ENCODE measurements at regions not wholly inside any gene's neighbourhood (a gene's known extent, or its start where the extent isn't known, plus 50 kb on each side); places are given as distances from the start of the nearest gene placed in this dataset.

GRCh38 chr6:166739117-166739975, 112.3 kb upstream of the RPS6KA2 start:
- ChIA-PET POLR2A (no interaction called here), CTCF (no interaction called here)
- Histone ChIP-seq H3K9me3 (no peaks in the 10 kb centered on the region), H3K27ac (no peak overlapping the region), H3K4me2 (no peak overlapping the region), H3K4me1 (no peaks in the 10 kb centered on the region), H3K4me3 (no peak overlapping the region)
- ATAC-seq (no peak), DNase-seq (ENCODE audit: low read depth in 1 of 2, low spot score in 1 of 2) (no peak), FAIRE-seq (no peak)
- WGBS (ENCODE audit: missing lambda C conversion rate): 88% methylated on average over 18 of the region's 18 CpGs
- TF ChIP-seq EP300 (IDR thresholded peaks at IDR 0.05): no peak
- TF ChIP-seq MAX (IDR thresholded peaks at IDR 0.05): no peak
- TF ChIP-seq NPAS2 (CRISPR knock-in tag; IDR thresholded peaks at IDR 0.05; ENCODE audit: borderline replicate concordance): no peak
- TF ChIP-seq JUN (IDR thresholded peaks at IDR 0.05): no peak
- no peak for TF ChIP-seq CHD2 (IDR thresholded peaks at IDR 0.05; ENCODE audit: low read length, partially characterized antibody)
- no peak for TF ChIP-seq MAZ (IDR thresholded peaks at IDR 0.05; ENCODE audit: borderline replicate concordance, low read depth, low read length)

GRCh38 chr6:166738386-166739116, 111.5 kb upstream of the RPS6KA2 start:
- TF ChIP-seq HOXB5 (CRISPR knock-in tag; IDR thresholded peaks at IDR 0.05) (no peak), BHLHE40 (IDR thresholded peaks at IDR 0.05; ENCODE audit: low read depth, low read length) (no peak), MYC (IDR thresholded peaks at IDR 0.05; ENCODE audit: borderline replicate concordance, low read length) (no peak), JUNB (IDR thresholded peaks at IDR 0.05) (no peak), HMGXB4 (CRISPR knock-in tag; IDR thresholded peaks at IDR 0.05; ENCODE audit: borderline replicate concordance) (no peak), PHF8 (IDR thresholded peaks at IDR 0.05; ENCODE audit: borderline replicate concordance, low read depth) (no peak), E2F6 (IDR thresholded peaks at IDR 0.05; ENCODE audit: borderline replicate concordance, low read depth) (no peak), ESRRA (IDR thresholded peaks at IDR 0.05; ENCODE audit: borderline replicate concordance, low read length) (no peak), HEYL (CRISPR knock-in tag; IDR thresholded peaks at IDR 0.05) (no peak), ZNF302 (CRISPR knock-in tag; IDR thresholded peaks at IDR 0.05) (no peak), USF2 (IDR thresholded peaks at IDR 0.05) (no peak), FOXS1 (CRISPR knock-in tag; IDR thresholded peaks at IDR 0.05) (no peak), TP53 (CRISPR knock-in tag; IDR thresholded peaks at IDR 0.05) (no peak)
- WGBS (ENCODE audit: missing lambda C conversion rate): 75% methylated on average over 7 of the region's 7 CpGs
- no peak for FAIRE-seq
- ATAC-seq: no peak
- Histone ChIP-seq H3K4me1 (no peaks in the 10 kb centered on the region), H3K27ac (no peak overlapping the region), H3K4me2 (no peak overlapping the region), H3K4me3 (no peak overlapping the region), H3K9me3 (no peaks in the 10 kb centered on the region)
- CTCF ChIA-PET: no interaction called here
- POLR2A ChIA-PET: no interaction called here
- no peak for DNase-seq (ENCODE audit: low read depth in 1 of 2, low spot score in 1 of 2)

GRCh38 chr6:166737261-166737660, 110.2 kb upstream of the RPS6KA2 start:
- FAIRE-seq (no peak), ATAC-seq (no peak), DNase-seq (ENCODE audit: low read depth in 1 of 2, low spot score in 1 of 2) (no peak)
- no peaks in the 10 kb centered on the region for H3K9me3 ChIP-seq
- H3K4me1 ChIP-seq: no peaks in the 10 kb centered on the region
- H3K4me2 ChIP-seq: no peak overlapping the region
- ChIA-PET CTCF (no interaction called here), POLR2A (no interaction called here)
- 61% methylated on average over 7 of the region's 7 CpGs for WGBS (ENCODE audit: missing lambda C conversion rate)
- TF ChIP-seq CHD4 (IDR thresholded peaks at IDR 0.05; ENCODE audit: borderline replicate concordance) (no peak), KDM5A (IDR thresholded peaks at IDR 0.05) (no peak), EP300 (IDR thresholded peaks at IDR 0.05) (no peak), NPAS2 (CRISPR knock-in tag; IDR thresholded peaks at IDR 0.05; ENCODE audit: borderline replicate concordance) (no peak)
- H3K27ac ChIP-seq: no peak overlapping the region
- H3K4me3 ChIP-seq: no peak overlapping the region

All from A549 (cell line).